NCI-H2171 treated with DMSO at 0.1 percent for 48 hours (cell line): ENCODE measurements at regions not wholly inside any gene's neighbourhood (a gene's known extent, or its start where the extent isn't known, plus 50 kb on each side); places are given as distances from the start of the nearest gene placed in this dataset.
"Not testable (repeated sequence)": the region's sequence is repeated elsewhere in the genome, so short reads cannot be mapped to it uniquely, and the experiment has no call there.

Experiments used
- DNase-seq: peaks from one replicate; lab custom pipeline; 2025; lab: John Stamatoyannopoulos, UW

- DNase-seq: no peak
Observed at GRCh38 chr6:121760745-121761144, 325.3 kb downstream of the GJA1 start.

GRCh38 chr6:121764493-121764892 lies 329.0 kb downstream of the GJA1 start:
- DNase-seq: no peak

GRCh38 chr6:121765060-121765459 lies 329.6 kb downstream of the GJA1 start:
- DNase-seq: no peak

GRCh38 chr6:121767211-121767610 lies 331.8 kb downstream of the GJA1 start:
- DNase-seq: no peak

DNA sequence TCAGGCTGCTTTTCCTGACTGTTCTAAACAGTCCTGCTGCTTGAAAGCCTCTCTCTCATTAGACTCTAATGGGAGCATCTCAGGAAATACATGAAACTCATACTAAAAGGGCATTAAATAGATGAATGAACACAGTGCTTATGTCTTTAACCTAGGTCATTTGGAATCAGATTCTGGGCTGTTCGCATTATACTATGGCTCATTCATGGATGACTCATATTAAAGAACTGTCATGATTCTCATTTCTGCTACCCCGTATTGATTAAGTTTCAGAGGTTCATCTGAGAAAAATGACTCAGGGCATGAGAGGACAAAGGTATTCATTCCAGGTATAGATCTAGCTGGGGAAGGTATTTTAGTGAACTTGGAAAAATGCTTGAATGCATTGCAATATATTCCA lies 335.5 kb downstream of the GJA1 start:
- no peak for DNase-seq

- no peak for DNase-seq
Observed at GRCh38 chr6:121771937-121772720, 336.7 kb downstream of the GJA1 start.

GRCh38 chr6:121776054-121776453 lies 340.6 kb downstream of the GJA1 start:
- no peak for DNase-seq

DNA sequence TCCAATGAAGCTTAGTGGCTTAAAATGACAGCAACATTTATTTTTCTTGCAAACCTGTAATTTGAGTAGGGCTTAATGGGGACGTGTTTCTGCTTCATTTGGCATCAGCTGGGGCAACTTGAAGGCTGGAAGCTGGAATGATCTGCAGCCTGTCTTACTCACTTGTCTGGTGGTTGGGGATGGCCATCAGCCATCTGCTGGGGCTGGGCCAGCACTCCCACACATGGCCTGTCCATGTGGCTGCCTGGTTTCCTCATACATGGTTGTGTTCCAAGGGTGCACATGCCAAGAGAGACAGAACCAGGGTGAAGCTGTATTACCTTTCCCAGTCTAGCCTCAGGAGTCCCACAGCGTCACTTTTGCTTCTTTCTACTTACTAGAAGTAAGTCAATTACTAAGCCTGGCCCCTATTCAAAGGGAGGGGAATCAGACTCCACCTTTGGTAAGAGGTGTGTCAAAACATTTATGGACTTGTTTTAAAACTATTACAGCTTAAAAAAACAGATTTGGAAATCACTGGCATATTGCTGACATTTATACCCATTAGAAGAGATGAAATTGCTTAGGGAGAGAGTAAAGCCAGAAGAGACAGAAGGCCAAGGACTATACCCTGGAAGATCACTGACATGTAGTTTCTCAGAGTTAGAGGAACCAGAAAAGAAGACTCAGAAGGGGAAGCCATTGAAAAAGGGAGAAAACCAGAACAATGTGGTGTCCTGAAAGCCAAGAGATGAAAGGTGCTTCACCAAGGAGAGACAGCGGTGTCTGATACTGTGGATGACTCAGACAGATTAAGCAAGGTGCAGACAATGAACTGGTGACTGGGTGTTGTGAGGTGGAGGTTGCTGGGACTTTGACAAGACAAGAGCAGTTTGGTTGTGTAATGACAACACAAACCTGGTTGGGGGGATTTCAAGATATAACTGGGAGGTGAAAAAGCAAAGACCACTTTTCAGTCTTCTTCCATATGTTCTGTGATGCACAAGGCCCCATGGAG lies 345.2 kb downstream of the GJA1 start:
- DNase-seq: peak; percentile 98

- DNase-seq: no peak
Observed at GRCh38 chr6:121791396-121792315, 356.2 kb downstream of the GJA1 start.

DNA sequence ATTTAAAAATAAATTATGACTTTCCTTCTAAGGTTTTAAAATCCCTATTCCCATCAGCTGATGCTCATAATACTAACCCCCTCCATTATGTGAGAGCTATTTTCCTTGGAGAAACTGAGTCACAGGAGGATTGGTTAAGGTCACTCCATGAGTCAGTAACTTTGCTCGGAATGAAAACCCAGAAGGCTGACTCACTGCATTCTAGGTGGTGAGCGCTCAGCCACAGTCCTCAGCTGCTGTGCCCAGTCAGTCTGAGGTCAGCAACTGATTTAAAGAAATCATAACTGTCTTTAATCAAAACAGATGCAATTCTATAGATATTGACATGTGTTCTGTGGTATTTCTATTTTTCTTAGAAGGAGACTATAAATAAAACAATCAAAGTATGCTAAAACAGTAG lies 359.2 kb downstream of the GJA1 start:
- DNase-seq: no peak

GRCh38 chr6:121797598-121797997 lies 362.2 kb downstream of the GJA1 start:
- not testable (repeated sequence) for DNase-seq

- DNase-seq: not testable (repeated sequence)
Observed at GRCh38 chr6:121798126-121798525, 362.7 kb downstream of the GJA1 start.

DNA sequence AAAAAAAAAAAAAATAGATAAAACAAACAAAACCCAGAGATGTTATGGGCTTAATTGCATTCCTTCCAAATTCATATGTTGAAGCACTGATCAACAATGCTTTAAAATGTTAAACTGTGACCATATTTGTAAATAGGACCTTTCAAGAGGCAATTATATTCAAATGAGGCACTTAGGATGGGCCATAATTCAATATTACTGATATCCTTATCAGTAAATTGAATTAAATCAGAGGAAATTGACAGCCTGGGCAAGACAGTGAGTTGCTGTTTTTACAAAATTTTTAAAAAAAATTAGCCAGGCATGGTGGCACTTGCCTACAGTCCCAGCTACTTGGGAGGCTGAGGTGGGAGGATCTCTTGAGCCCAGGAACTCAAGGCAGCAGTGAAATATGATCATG lies 364.1 kb downstream of the GJA1 start:
- no peak for DNase-seq

- no peak for DNase-seq
Observed at GRCh38 chr6:121800047-121800446, 364.6 kb downstream of the GJA1 start.

- DNase-seq: no peak
Observed at GRCh38 chr6:121806116-121806515, 370.7 kb downstream of the GJA1 start.

DNA sequence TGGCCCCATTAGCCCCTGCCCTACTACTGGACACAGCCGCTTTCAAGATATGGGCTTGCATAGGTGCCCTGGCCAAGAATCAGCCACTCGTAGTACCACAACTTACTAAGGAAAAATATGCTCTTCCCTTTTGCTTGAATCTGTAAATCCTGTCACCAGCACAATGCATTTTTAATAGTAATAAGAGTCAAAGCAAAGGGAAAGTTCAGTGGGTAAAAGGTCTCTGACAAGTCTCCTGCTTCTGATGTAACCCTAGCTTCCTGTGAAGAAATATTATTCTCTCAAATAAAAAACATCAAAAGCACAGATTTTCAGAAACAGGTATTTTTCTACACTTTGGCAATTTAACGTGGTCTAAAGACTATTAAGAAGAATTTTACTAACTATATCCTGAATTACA lies 373.8 kb downstream of the GJA1 start:
- no peak for DNase-seq

DNA sequence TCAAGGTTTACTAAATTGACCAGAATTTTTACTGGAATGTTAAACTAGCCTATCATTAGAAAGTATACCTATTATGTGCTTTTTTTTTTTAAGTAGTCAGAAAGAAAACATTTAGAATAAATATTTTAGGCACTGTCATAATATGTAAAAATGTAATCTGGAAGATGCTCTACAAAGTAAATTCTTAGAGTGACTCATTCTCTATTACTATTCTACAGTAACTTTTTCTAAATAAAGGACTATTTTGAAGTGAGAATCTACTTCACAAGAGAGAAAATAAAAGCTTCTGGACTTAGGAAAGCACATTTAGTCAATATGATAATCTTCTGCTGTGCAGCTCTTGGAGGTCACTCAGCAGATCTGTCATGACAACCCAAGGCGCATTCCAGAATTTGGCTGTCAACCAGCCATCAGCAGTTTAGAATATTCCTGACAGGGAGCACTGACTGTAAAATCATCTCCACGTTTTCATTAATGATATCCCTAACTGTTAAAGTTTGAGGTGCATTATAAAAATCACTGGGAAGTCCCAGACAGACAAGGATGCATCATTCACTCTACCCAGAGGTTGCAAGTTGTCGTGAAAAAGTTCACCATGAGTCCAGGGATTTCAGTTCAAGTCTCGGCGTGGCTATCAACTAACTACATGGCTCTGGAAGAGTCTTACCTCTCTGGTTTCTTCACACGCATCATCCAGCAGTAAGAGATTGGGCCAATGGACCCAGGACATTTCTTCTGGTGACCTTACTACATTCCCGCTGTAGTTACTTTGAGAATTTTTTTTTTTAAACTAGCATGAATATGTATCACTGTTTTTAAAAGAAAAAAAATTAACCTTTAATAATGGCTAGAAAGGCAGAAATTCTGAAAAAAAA lies 374.9 kb downstream of the GJA1 start:
- DNase-seq: no peak

DNA sequence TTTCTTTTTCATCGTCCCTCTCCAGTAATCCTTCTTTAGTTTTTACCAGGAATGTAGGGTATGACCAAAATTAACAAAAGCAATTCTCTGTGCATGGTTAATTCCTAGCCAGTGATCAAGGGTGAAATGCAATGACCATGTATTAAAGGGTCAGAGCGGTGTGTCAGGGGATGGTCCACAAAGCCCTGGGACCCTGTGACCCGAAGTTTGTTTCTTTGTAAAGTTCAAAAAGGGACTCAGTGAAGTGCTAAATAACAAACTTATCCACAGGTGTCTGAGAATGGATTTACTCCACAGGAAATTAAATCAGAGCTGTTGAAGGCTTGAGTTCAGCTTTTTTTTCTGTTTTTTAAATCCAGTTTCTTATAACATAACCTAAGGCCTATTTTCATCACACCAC lies 375.7 kb downstream of the GJA1 start:
- no peak for DNase-seq

DNA sequence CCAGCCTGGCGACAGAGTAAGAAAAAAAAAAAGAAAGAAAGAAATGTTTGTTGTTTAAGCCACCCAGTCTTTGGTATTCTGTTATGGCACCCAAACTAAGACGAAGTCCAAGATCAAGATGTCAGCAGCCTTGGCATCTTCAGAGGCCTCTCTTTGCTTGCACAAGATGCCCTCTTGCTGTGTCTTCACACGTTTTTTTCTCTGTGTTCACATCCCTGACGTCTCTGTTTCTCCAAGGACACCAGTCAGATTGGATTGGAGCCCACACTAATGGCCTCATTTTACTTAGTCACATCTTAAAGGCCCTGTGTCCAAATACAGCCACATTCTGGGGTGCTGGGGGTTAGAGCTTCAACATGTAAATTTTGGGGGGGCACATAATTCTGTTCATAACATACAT lies 380.9 kb downstream of the GJA1 start:
- no peak for DNase-seq

DNA sequence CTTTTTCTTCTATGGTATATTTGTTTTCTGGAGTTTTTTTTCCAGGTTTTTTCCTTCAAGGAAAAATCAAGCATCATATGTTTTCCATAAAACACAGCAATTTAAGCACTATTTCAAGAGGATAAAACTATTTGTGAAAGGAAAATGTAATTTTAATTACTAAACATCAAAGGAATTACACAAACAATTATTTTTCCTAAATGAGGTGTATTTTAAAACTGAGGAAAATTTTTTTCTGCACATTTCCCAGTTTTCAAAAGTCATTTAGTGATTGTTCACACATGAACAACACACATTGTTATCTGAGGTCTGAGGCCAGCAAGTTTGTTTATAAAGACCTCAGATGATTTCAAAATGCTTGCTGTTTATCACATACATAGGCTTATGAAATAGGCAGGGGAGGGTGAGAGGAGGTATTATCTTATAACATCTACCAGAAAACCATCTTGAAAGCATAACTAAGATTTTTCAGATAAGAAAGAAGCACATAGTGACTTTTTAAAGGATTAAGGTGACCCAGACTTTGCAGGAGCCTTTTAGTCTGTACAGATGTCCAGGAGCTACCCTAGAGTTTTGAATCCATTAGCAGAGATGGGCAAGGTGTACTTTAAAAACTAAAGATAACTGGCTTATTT lies 381.6 kb downstream of the GJA1 start:
- DNase-seq: no peak
